Umbilical cord (tissue), 1 donor: ENCODE measurements at regions not wholly inside any gene's neighbourhood (a gene's known extent, or its start where the extent isn't known, plus 50 kb on each side); places are given as distances from the start of the nearest gene placed in this dataset.
"Not testable (repeated sequence)": the region's sequence is repeated elsewhere in the genome, so short reads cannot be mapped to it uniquely, and the experiment has no call there.

Source experiments
- DNase-seq: peaks from one replicate; pipeline ENCODE4 v3.0.0-alpha.2; 2015; ENCODE audit warnings: low spot score

- DNase-seq = not testable (repeated sequence)
Measured at GRCh38 chr9:67635067-67635466, 223.7 kb upstream of the ANKRD20A1 start.

- DNase-seq = not testable (repeated sequence)
Measured at GRCh38 chr9:67611900-67612299, 246.8 kb upstream of the ANKRD20A1 start.

- not testable (repeated sequence) for DNase-seq
Measured at GRCh38 chr9:67609872-67610271, 248.9 kb upstream of the ANKRD20A1 start.

GRCh38 chr9:67609435-67609834, 249.3 kb upstream of the ANKRD20A1 start:
- DNase-seq = not testable (repeated sequence)

GRCh38 chr9:67605113-67605512, 253.6 kb upstream of the ANKRD20A1 start:
- DNase-seq = not testable (repeated sequence)

- DNase-seq = not testable (repeated sequence)
Measured at GRCh38 chr9:67603609-67604008, 255.1 kb upstream of the ANKRD20A1 start.

- not testable (repeated sequence) for DNase-seq
Measured at GRCh38 chr9:67592424-67592823, 266.3 kb upstream of the ANKRD20A1 start.

GRCh38 chr9:67555874-67556273, 302.9 kb upstream of the ANKRD20A1 start:
- not testable (repeated sequence) for DNase-seq

GRCh38 chr9:67550044-67550443, 308.7 kb upstream of the ANKRD20A1 start:
- not testable (repeated sequence) for DNase-seq

- DNase-seq = not testable (repeated sequence)
Measured at GRCh38 chr9:67529834-67530233, 328.9 kb upstream of the ANKRD20A1 start.

- not testable (repeated sequence) for DNase-seq
Measured at GRCh38 chr9:67516938-67517337, 341.8 kb upstream of the ANKRD20A1 start.

GRCh38 chr9:67514587-67514986, 344.1 kb upstream of the ANKRD20A1 start:
- not testable (repeated sequence) for DNase-seq

- DNase-seq = not testable (repeated sequence)
Measured at GRCh38 chr9:67503728-67504369, 354.9 kb upstream of the ANKRD20A1 start.

- not testable (repeated sequence) for DNase-seq
Measured at GRCh38 chr9:67492028-67492427, 366.7 kb upstream of the ANKRD20A1 start.

GRCh38 chr9:67477465-67477864, 381.3 kb upstream of the ANKRD20A1 start:
- not testable (repeated sequence) for DNase-seq

- not testable (repeated sequence) for DNase-seq
Measured at GRCh38 chr9:67470739-67471138, 388.0 kb upstream of the ANKRD20A1 start.

- DNase-seq = not testable (repeated sequence)
Measured at GRCh38 chr9:67468326-67468725, 390.4 kb upstream of the ANKRD20A1 start.

- not testable (repeated sequence) for DNase-seq
Measured at GRCh38 chr9:67461796-67462757, 396.7 kb upstream of the ANKRD20A1 start.

- not testable (repeated sequence) for DNase-seq
Measured at GRCh38 chr9:67452941-67453340, 405.8 kb upstream of the ANKRD20A1 start.

- not testable (repeated sequence) for DNase-seq
Measured at GRCh38 chr9:67442313-67442712, 416.4 kb upstream of the ANKRD20A1 start.

GRCh38 chr9:67437011-67437410, 421.7 kb upstream of the ANKRD20A1 start:
- not testable (repeated sequence) for DNase-seq

- DNase-seq = not testable (repeated sequence)
Measured at GRCh38 chr9:67424881-67425280, 432.5 kb upstream of the SPATA31A3 start.
